ENCODE measurements at regions not wholly inside any gene's neighbourhood (a gene's known extent, or its start where the extent isn't known, plus 50 kb on each side); places are given as distances from the start of the nearest gene placed in this dataset.

DNA sequence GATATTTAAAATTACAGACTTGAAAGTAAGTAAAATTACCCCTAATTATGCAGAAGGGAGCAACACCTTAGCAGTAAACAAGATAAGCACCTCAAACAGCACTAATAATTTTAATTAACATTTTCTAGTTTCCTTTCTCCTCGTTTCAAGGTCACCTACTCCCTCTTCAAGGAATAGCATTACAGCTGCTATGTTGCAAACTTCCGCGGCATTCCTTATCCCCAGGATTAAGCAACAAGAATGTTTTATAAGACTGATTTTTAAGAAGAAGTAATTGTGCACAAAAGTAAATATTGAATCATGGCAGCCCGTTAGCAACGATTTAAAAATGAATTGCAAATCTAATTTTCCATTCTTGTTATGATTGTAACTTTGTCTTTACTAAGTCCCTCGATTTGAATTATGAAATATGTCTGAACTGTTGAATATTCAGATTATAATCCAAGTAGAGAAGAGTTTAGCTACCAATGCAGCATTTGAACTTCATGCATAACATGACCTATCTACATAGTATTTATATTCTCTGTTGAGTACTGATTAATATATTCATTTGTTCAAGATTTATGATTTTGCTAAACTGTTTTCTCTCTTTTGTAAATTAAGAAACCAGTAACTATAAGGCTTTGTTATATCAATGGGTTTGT, 593.5 kb upstream of the MGMT start:
- TF ChIP-seq, protein P1, sequence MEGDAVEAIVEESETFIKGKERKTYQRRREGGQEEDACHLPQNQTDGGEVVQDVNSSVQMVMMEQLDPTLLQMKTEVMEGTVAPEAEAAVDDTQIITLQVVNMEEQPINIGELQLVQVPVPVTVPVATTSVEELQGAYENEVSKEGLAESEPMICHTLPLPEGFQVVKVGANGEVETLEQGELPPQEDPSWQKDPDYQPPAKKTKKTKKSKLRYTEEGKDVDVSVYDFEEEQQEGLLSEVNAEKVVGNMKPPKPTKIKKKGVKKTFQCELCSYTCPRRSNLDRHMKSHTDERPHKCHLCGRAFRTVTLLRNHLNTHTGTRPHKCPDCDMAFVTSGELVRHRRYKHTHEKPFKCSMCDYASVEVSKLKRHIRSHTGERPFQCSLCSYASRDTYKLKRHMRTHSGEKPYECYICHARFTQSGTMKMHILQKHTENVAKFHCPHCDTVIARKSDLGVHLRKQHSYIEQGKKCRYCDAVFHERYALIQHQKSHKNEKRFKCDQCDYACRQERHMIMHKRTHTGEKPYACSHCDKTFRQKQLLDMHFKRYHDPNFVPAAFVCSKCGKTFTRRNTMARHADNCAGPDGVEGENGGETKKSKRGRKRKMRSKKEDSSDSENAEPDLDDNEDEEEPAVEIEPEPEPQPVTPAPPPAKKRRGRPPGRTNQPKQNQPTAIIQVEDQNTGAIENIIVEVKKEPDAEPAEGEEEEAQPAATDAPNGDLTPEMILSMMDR (IDR thresholded peaks at IDR 0.05; ENCODE audit: extremely low read depth, missing control alignments), result no peak
- no peak for DNase-seq (ENCODE audit: low spot score)

- TF ChIP-seq, protein P1 (IDR thresholded peaks at IDR 0.05; ENCODE audit: extremely low read depth, missing control alignments), result no peak
Observed at GRCh38 chr10:128874331-128874730, 592.7 kb upstream of the MGMT start.

GRCh38 chr10:128875030-128875744, 591.9 kb upstream of the MGMT start:
- TF ChIP-seq, protein P1 (IDR thresholded peaks at IDR 0.05; ENCODE audit: extremely low read depth, missing control alignments), result no peak
- no peak for DNase-seq (ENCODE audit: low spot score)

More at GRCh38 chr10:128874331-128874730, 592.7 kb upstream of the MGMT start:
- no peak for DNase-seq (ENCODE audit: low spot score)

DNA sequence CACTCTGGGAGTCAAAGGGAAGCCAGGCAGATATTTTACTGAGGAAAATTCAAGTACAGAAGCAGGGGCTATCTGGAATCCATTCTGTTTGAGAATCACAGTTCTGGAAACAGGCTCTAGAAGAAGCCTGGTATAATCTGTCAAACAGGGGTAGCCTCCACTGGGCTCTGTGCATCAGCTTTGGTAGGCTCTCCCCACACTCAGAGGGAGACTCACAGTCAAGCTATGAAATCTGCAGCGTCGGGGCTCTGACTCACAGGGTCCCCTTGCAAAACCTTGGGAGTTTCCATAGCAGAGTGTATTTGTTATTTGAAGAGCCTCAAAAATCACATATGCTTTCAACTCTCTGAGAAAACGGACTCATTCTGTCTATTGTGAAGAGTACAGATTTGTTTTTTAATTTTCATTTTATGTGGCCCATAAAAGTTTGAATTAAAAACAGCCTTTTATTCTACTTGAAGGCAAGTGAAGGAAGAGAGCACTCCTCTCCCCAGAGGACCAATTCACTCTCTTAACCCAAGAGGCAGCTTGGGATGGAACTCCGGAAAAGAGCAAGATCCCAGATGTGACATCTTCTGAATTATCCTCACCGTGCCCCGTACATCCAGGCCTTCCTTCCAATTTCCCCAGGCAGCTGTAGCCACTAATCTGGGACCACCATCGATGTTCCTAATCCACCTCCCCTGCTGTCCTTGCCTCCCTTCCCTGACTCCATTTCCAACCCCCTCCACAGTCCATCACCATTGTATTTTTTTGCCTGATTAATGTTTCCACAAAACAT, 590.9 kb upstream of the MGMT start:
- no peak for DNase-seq (ENCODE audit: low spot score)
- TF ChIP-seq, protein P1 (IDR thresholded peaks at IDR 0.05; ENCODE audit: extremely low read depth, missing control alignments), result no peak

DNA sequence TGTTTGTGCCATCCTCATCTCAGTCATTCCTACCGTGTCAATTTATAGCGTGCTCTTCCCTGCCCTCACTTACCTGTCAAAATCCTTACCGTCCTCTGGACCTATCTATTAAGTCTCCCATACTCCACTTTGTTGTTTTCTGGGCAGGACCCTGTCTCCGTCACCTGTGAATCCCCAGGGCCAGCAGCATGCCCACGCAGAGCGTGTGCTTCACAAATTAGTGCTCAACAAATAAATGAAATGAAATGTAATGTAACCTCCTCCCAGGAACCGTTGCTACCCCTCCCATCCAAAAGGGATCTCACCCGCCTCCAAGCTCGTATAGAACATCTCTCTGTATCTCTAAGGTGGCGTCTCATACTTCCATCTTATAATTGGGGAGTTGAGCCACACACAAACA, 589.9 kb upstream of the MGMT start:
- DNase-seq (ENCODE audit: low spot score), result no peak
- TF ChIP-seq, protein P1 (IDR thresholded peaks at IDR 0.05; ENCODE audit: extremely low read depth, missing control alignments), result no peak

DNA sequence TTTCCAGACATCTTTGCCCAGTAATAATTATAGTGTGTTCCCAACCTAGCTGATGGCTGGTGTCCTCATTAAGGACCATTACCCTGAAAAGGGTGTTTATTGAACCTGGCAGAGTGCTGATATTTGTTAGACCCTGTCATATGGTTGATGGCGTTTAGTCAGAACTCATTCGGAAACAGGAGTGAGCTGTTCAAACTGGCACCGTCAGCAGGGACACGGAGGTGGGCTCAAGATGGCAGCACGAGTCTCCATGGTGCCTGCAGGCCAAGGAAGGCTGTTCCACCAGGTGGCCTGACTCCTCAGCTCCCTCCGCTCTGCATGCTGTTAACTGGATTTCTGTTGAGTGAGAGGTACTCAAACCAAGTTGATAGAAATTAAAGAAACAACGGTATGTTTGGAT, 589.1 kb upstream of the MGMT start:
- no peak for DNase-seq (ENCODE audit: low spot score)
- TF ChIP-seq, protein P1 (IDR thresholded peaks at IDR 0.05; ENCODE audit: extremely low read depth, missing control alignments), result no peak

GRCh38 chr10:128879030-128879429, 588.0 kb upstream of the MGMT start:
- DNase-seq (ENCODE audit: low spot score), result no peak
- TF ChIP-seq, protein P1 (IDR thresholded peaks at IDR 0.05; ENCODE audit: extremely low read depth, missing control alignments), result no peak
